ENCODE measurements at regions not wholly inside any gene's neighbourhood (a gene's known extent, or its start where the extent isn't known, plus 50 kb on each side); places are given as distances from the start of the nearest gene placed in this dataset.
"Not testable (repeated sequence)": the region's sequence is repeated elsewhere in the genome, so short reads cannot be mapped to it uniquely, and the experiment has no call there.

GRCh38 chrX:35416782-35417181 lies 381.4 kb upstream of the MAGEB16 start:
- no peak for TF ChIP-seq CTCF (IDR thresholded peaks at IDR 0.05; ENCODE audit: low read depth, low read length)
- H3K36me3 ChIP-seq: no peaks in the 10 kb centered on the region

GRCh38 chrX:35432056-35432455 lies 366.1 kb upstream of the MAGEB16 start:
- H3K27ac ChIP-seq: no peak overlapping the region
- H3K27me3 ChIP-seq (ENCODE audit: insufficient read depth, low read depth, severe bottlenecking): no peaks in the 10 kb centered on the region
- no peaks in the 10 kb centered on the region for H3K9me3 ChIP-seq (ENCODE audit: severe bottlenecking)
- no peaks in the 10 kb centered on the region for H3K36me3 ChIP-seq
- H3K4me3 ChIP-seq (ENCODE audit: low read depth, low read length): no peak overlapping the region
- no peak for TF ChIP-seq CTCF (IDR thresholded peaks at IDR 0.05; ENCODE audit: low read depth, low read length)
- no peak for DNase-seq

More at GRCh38 chrX:35416782-35417181, 381.4 kb upstream of the MAGEB16 start:
- peaks cover 10% of the 10 kb centered on the region for H3K27me3 ChIP-seq (ENCODE audit: insufficient read depth, low read depth, severe bottlenecking)
- H3K9me3 ChIP-seq (ENCODE audit: severe bottlenecking): no peaks in the 10 kb centered on the region
- no peak overlapping the region for H3K27ac ChIP-seq
- no peak overlapping the region for H3K4me3 ChIP-seq (ENCODE audit: low read depth, low read length)
- no peak for DNase-seq

- no peaks in the 10 kb centered on the region for H3K9me3 ChIP-seq (ENCODE audit: severe bottlenecking)
- H3K27ac ChIP-seq: no peak overlapping the region
- H3K4me3 ChIP-seq (ENCODE audit: low read depth, low read length): no peak overlapping the region
- peaks cover 2% of the 10 kb centered on the region for H3K27me3 ChIP-seq (ENCODE audit: insufficient read depth, low read depth, severe bottlenecking)
- no peaks in the 10 kb centered on the region for H3K36me3 ChIP-seq
- DNase-seq: no peak
- no peak for TF ChIP-seq CTCF (IDR thresholded peaks at IDR 0.05; ENCODE audit: low read depth, low read length)
Observed at GRCh38 chrX:35439034-35439660, 359.0 kb upstream of the MAGEB16 start.

GRCh38 chrX:35439692-35440091 lies 358.4 kb upstream of the MAGEB16 start:
- no peaks in the 10 kb centered on the region for H3K9me3 ChIP-seq (ENCODE audit: severe bottlenecking)
- no peak overlapping the region for H3K4me3 ChIP-seq (ENCODE audit: low read depth, low read length)
- H3K27ac ChIP-seq: no peak overlapping the region
- H3K36me3 ChIP-seq: no peaks in the 10 kb centered on the region
- no peak for TF ChIP-seq CTCF (IDR thresholded peaks at IDR 0.05; ENCODE audit: low read depth, low read length)
- H3K27me3 ChIP-seq (ENCODE audit: insufficient read depth, low read depth, severe bottlenecking): peaks cover 2% of the 10 kb centered on the region
- DNase-seq: no peak

- no peak for TF ChIP-seq CTCF (IDR thresholded peaks at IDR 0.05; ENCODE audit: low read depth, low read length)
- no peaks in the 10 kb centered on the region for H3K9me3 ChIP-seq (ENCODE audit: severe bottlenecking)
- DNase-seq: no peak
- peaks cover 2% of the 10 kb centered on the region for H3K27me3 ChIP-seq (ENCODE audit: insufficient read depth, low read depth, severe bottlenecking)
- H3K4me3 ChIP-seq (ENCODE audit: low read depth, low read length): no peak overlapping the region
- H3K36me3 ChIP-seq: no peaks in the 10 kb centered on the region
- H3K27ac ChIP-seq: no peak overlapping the region
Observed at GRCh38 chrX:35442421-35442820, 355.7 kb upstream of the MAGEB16 start.

- not testable (repeated sequence) for DNase-seq; H3K9me3 ChIP-seq (ENCODE audit: severe bottlenecking); H3K27ac ChIP-seq; H3K4me3 ChIP-seq (ENCODE audit: low read depth, low read length); H3K36me3 ChIP-seq; H3K27me3 ChIP-seq (ENCODE audit: insufficient read depth, low read depth, severe bottlenecking)
Observed at GRCh38 chrX:35443091-35443582, 355.0 kb upstream of the MAGEB16 start.

All from WERI-Rb-1 (cell line).